HG03103 (cell line): ENCODE measurements at regions not wholly inside any gene's neighbourhood (a gene's known extent, or its start where the extent isn't known, plus 50 kb on each side); places are given as distances from the start of the nearest gene placed in this dataset.

Experiments
- ATAC-seq: cut with Tn5 transposase; IDR thresholded peaks from one replicate; pipeline ENCODE4 v1.9.1; 2021; ENCODE audit warnings: low read depth; ENCODE audit not compliant: unreplicated experiment

DNA sequence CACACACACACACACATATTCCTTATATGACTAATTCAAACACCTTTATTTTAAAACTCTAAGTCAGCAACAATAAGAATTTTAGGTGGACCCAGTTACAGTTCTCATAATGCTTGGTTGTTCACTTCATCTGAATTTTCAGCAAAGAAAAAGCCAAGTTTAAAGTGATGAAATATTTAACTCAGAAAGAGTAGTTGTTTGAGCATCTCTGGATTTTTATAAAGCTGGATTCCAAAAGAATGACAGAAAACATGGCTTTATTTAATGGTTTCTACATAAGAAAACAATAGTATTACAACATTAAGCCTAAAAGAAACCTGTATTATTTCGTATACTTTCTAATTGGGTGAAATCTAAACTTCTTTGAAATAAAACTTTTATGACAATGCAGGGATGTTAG, 54.2 kb upstream of the ADAMTS5 start:
- no peak for ATAC-seq

DNA sequence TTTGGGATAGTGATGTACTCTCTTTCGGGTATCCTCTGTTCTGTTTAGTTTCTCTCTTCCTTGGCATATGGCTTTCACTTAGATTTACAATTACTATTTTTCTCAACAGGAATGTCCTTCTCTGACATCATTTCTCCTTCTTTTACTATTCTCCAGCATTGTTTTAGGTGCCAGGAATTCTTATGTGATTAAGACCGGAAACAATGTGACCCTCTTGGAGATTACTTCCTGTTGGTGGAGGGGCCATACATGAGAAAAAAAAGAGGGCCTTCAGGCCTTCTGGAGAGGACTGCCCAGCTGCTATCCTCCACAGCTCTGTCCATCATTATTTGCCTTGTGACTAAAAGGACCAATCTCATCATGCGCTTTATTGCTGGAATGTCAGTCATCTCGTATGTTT, 50.4 kb upstream of the ADAMTS5 start:
- no peak for ATAC-seq
